Endothelial cell (in vitro differentiated cells): ENCODE measurements at regions not wholly inside any gene's neighbourhood (a gene's known extent, or its start where the extent isn't known, plus 50 kb on each side); places are given as distances from the start of the nearest gene placed in this dataset.

Experiments used
- DNase-seq: peaks from one replicate; pipeline ENCODE4 v3.0.0; 2021; ENCODE audit warnings: low spot score
- H3K27ac Mint-ChIP-seq: one replicate; pipeline ENCODE4 v1.8.0; 2021; ENCODE audit warnings: mixed read lengths, inconsistent platforms; ENCODE audit not compliant: unreplicated experiment
- H3K27me3 Mint-ChIP-seq: one replicate; pipeline ENCODE4 v1.8.0; 2021; ENCODE audit warnings: mild to moderate bottlenecking, moderate library complexity, mixed read lengths, inconsistent platforms; ENCODE audit not compliant: unreplicated experiment
- H3K36me3 Mint-ChIP-seq: one replicate; pipeline ENCODE4 v1.8.0; 2021; ENCODE audit warnings: mild to moderate bottlenecking, low read depth, mixed read lengths, inconsistent platforms; ENCODE audit not compliant: unreplicated experiment
- H3K4me1 Mint-ChIP-seq: one replicate; pipeline ENCODE4 v1.8.0; 2021; ENCODE audit warnings: mild to moderate bottlenecking, mixed read lengths, inconsistent platforms; ENCODE audit not compliant: unreplicated experiment
- H3K4me3 Mint-ChIP-seq: one replicate; pipeline ENCODE4 v1.8.0; 2021; ENCODE audit warnings: mild to moderate bottlenecking, mixed read lengths, inconsistent platforms; ENCODE audit not compliant: unreplicated experiment
- H3K9me3 Mint-ChIP-seq: one replicate; pipeline ENCODE4 v1.8.0; 2021; ENCODE audit warnings: mixed read lengths, inconsistent platforms; ENCODE audit not compliant: unreplicated experiment
- CTCF ChIP-seq: fragments of 200-600 bp; sonication (generic); IDR thresholded peaks from one replicate; pipeline ENCODE4 v1.5.0; 2021; ENCODE audit warnings: antibody characterized with exemption; ENCODE audit not compliant: unreplicated experiment

- no peak for TF ChIP-seq CTCF
- Mint-ChIP-seq H3K27ac (no peak overlapping the region), H3K4me1 (peaks cover 12% of the 10 kb centered on the region), H3K9me3 (no peaks in the 10 kb centered on the region), H3K4me3 (no peak overlapping the region), H3K36me3 (no peaks in the 10 kb centered on the region), H3K27me3 (peaks cover 3% of the 10 kb centered on the region)
- DNase-seq = no peak
Observed at GRCh38 chr2:223114917-223115316, 62.9 kb downstream of the KCNE4 start.

GRCh38 chr2:223117533-223117932 lies 65.5 kb downstream of the KCNE4 start:
- Mint-ChIP-seq H3K27ac (no peak overlapping the region), H3K4me3 (no peak overlapping the region), H3K4me1 (peaks cover 12% of the 10 kb centered on the region), H3K9me3 (no peaks in the 10 kb centered on the region), H3K27me3 (peaks cover 3% of the 10 kb centered on the region), H3K36me3 (no peaks in the 10 kb centered on the region)
- DNase-seq = no peak
- TF ChIP-seq CTCF = no peak

- Mint-ChIP-seq H3K27me3 (no peaks in the 10 kb centered on the region), H3K9me3 (no peaks in the 10 kb centered on the region), H3K4me3 (no peak overlapping the region), H3K27ac (no peak overlapping the region), H3K4me1 (peaks cover 6% of the 10 kb centered on the region), H3K36me3 (no peaks in the 10 kb centered on the region)
- no peak for DNase-seq
- no peak for TF ChIP-seq CTCF
Observed at GRCh38 chr2:223121283-223121682, 69.3 kb downstream of the KCNE4 start.

- H3K9me3 Mint-ChIP-seq = no peaks in the 10 kb centered on the region
- H3K4me3 Mint-ChIP-seq = no peak overlapping the region
- H3K27ac Mint-ChIP-seq = no peak overlapping the region
- H3K36me3 Mint-ChIP-seq = no peaks in the 10 kb centered on the region
- no peak for TF ChIP-seq CTCF
- H3K27me3 Mint-ChIP-seq = no peaks in the 10 kb centered on the region
- no peak for DNase-seq
- peaks cover 2% of the 10 kb centered on the region for H3K4me1 Mint-ChIP-seq
Observed at GRCh38 chr2:223122781-223123180, 70.8 kb downstream of the KCNE4 start.

GRCh38 chr2:223123855-223124610 lies 72.0 kb downstream of the KCNE4 start:
- Mint-ChIP-seq H3K27ac (no peak overlapping the region), H3K4me3 (no peak overlapping the region)
- TF ChIP-seq CTCF = no peak

More at GRCh38 chr2:223123855-223124610, 72.0 kb downstream of the KCNE4 start:
- H3K36me3 Mint-ChIP-seq = no peaks in the 10 kb centered on the region
- H3K4me1 Mint-ChIP-seq = no peaks in the 10 kb centered on the region
- H3K27me3 Mint-ChIP-seq = no peaks in the 10 kb centered on the region
- no peaks in the 10 kb centered on the region for H3K9me3 Mint-ChIP-seq
- no peak for DNase-seq
